ENCODE measurements at regions not wholly inside any gene's neighbourhood (a gene's known extent, or its start where the extent isn't known, plus 50 kb on each side); places are given as distances from the start of the nearest gene placed in this dataset.

DNA sequence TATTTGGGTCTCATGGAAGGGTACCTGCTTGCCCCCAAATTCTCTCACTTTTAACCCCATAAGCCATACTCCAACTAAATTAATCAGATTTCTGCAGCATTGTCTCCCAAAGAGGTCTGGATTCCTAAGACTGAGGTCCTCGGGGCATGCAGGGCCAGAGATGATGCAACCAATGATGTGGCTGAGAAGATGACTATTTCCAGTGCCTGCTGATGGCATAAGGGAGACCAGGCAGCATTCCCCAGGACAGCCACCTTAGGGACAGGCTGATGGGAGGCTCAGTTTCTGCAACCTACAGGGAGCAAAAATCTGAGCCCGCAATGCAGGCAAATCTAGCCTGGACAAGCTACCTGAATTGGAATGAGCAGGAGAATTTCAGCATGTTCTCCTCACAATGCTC is 76.8 kb upstream of the ASIC2 start:
- Histone ChIP-seq H3K9me3 (no peaks in the 10 kb centered on the region), H3K36me3 (no peaks in the 10 kb centered on the region), H3K27me3 (no peaks in the 10 kb centered on the region), H3K4me1 (no peaks in the 10 kb centered on the region), H3K4me3 (no peak overlapping the region), H3K27ac (no peak overlapping the region)
- TF ChIP-seq, protein P1, sequence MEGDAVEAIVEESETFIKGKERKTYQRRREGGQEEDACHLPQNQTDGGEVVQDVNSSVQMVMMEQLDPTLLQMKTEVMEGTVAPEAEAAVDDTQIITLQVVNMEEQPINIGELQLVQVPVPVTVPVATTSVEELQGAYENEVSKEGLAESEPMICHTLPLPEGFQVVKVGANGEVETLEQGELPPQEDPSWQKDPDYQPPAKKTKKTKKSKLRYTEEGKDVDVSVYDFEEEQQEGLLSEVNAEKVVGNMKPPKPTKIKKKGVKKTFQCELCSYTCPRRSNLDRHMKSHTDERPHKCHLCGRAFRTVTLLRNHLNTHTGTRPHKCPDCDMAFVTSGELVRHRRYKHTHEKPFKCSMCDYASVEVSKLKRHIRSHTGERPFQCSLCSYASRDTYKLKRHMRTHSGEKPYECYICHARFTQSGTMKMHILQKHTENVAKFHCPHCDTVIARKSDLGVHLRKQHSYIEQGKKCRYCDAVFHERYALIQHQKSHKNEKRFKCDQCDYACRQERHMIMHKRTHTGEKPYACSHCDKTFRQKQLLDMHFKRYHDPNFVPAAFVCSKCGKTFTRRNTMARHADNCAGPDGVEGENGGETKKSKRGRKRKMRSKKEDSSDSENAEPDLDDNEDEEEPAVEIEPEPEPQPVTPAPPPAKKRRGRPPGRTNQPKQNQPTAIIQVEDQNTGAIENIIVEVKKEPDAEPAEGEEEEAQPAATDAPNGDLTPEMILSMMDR (IDR thresholded peaks at IDR 0.05), result no peak
- TF ChIP-seq POLR2A (IDR thresholded peaks at IDR 0.05) (no peak), EP300 (IDR thresholded peaks at IDR 0.05) (no peak)
- no peak for DNase-seq (ENCODE audit: low spot score in 2 of 2)
- 55 to 56% methylated on average over 2 of the region's 2 CpGs for WGBS, 2 donors

DNA sequence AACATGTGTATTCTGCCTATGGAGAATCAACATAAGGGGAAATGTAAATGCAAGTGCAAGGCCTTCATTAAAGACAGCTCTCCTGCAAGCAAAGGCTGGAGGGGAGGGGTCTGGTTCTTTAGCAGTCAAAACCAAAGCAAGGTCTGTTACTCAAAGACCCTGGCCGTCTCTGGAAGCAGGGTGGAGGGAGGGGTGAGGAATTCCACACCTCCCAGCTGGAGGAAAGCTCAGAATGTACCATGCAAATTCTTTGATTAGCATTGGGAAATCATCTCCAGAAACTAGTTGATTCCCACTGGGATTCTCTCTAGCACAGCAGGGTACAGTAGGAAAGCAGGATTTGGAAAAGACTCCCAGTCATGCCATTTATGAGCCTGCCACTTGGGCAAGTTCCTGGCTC is 77.3 kb upstream of the ASIC2 start:
- no peak for DNase-seq (ENCODE audit: low spot score in 2 of 2)

DNA sequence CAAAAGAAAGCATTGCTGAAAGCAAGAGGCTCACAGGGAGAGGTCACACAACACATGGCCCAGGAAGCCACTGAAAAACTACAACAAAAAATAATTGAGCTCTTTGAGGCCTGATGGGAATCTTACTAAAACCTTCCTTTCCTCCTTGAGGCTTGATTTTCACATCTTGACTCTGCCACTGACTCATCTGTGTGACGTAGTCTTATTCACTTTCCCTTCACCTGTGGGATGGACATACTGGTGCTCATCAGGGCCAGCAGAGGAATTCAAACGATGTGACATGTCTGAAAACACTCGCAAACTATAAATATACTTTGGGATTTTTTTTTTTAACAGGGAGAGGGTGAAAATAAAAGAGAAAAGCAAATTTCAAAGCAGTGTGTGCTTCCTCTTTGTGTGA is 78.3 kb upstream of the ASIC2 start:
- 65 to 70% methylated on average over 3 of the region's 3 CpGs for WGBS, 2 donors
- Histone ChIP-seq H3K27ac (no peak overlapping the region), H3K9me3 (no peaks in the 10 kb centered on the region), H3K27me3 (no peaks in the 10 kb centered on the region), H3K4me1 (no peaks in the 10 kb centered on the region), H3K36me3 (no peaks in the 10 kb centered on the region), H3K4me3 (no peak overlapping the region)
- TF ChIP-seq POLR2A (IDR thresholded peaks at IDR 0.05), result no peak
- TF ChIP-seq, protein P1 (IDR thresholded peaks at IDR 0.05), result no peak
- TF ChIP-seq EP300 (IDR thresholded peaks at IDR 0.05), result no peak
- DNase-seq (ENCODE audit: low spot score in 2 of 2), result no peak

More for the DNA sequence above, 77.3 kb upstream of the ASIC2 start:
- Histone ChIP-seq H3K4me3 (no peak overlapping the region), H3K36me3 (no peaks in the 10 kb centered on the region), H3K27ac (no peak overlapping the region), H3K9me3 (no peaks in the 10 kb centered on the region), H3K27me3 (no peaks in the 10 kb centered on the region), H3K4me1 (no peaks in the 10 kb centered on the region)
- WGBS, 2 donors, result 13 to 37% methylated on average over 1 of the region's 1 CpG
- TF ChIP-seq EP300 (IDR thresholded peaks at IDR 0.05) (no peak), POLR2A (IDR thresholded peaks at IDR 0.05) (no peak)
- TF ChIP-seq, protein P1 (IDR thresholded peaks at IDR 0.05), result no peak

DNA sequence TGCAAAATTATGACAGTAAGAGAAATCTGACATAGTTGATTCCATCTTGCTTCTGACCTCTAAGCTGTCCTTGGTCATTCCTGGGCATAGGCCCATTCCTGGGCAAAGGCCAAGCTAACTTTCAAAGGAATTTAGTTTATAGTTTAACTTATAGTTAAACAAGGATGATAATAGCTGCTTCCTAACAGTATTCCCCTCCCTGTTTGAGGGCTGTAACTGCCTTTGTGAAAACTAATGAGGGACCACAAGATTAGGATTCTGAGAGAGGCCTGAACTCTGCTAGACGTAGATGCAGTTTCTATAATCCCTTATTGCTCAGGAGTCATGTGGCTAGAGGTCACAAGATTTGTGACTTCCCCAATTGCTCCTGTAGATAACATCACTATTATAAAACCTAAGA is 80.2 kb upstream of the ASIC2 start:
- no peak for DNase-seq (ENCODE audit: low spot score in 2 of 2)
- no peak overlapping the region for H3K4me3 ChIP-seq
- no peaks in the 10 kb centered on the region for H3K4me1 ChIP-seq
- TF ChIP-seq EP300 (IDR thresholded peaks at IDR 0.05), result no peak
- TF ChIP-seq, protein P1 (IDR thresholded peaks at IDR 0.05), result no peak
- TF ChIP-seq POLR2A (IDR thresholded peaks at IDR 0.05), result no peak
- WGBS, 2 donors, result 68 to 70% methylated on average over 1 of the region's 1 CpG
- no peaks in the 10 kb centered on the region for H3K27me3 ChIP-seq
- H3K27ac ChIP-seq, result no peak overlapping the region
- no peaks in the 10 kb centered on the region for H3K36me3 ChIP-seq
- no peaks in the 10 kb centered on the region for H3K9me3 ChIP-seq

DNA sequence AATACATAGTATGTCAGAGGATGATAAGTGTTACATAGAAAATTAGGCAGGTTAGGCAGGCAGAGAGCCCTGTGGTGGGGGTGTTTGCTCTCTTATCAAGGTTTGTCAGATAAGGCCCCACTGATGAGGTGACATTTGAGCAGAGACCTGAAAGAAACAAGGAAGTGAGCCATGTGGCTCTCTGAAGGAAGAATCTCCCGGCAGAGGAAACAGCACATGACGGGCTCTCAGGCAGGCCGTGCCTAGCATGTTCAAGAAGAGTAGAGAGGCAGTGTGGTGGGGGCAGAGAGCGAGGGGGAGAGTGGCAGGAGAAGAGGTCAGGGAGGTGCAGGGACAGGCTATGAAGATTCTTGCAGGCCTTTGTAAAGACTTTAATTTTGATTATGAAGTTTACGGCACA is 82.0 kb upstream of the ASIC2 start:
- 65 to 72% methylated on average over 5 of the region's 5 CpGs for WGBS, 2 donors
- no peak for DNase-seq (ENCODE audit: low spot score in 2 of 2)
- no peaks in the 10 kb centered on the region for H3K9me3 ChIP-seq
- H3K27ac ChIP-seq, result no peak overlapping the region
- no peaks in the 10 kb centered on the region for H3K4me1 ChIP-seq
- H3K36me3 ChIP-seq, result no peaks in the 10 kb centered on the region
- no peaks in the 10 kb centered on the region for H3K27me3 ChIP-seq
- no peak for TF ChIP-seq EP300 (IDR thresholded peaks at IDR 0.05)
- TF ChIP-seq, protein P1 (IDR thresholded peaks at IDR 0.05), result no peak
- TF ChIP-seq POLR2A (IDR thresholded peaks at IDR 0.05), result no peak
- H3K4me3 ChIP-seq, result no peak overlapping the region
